HG02970 (cell line): ENCODE measurements at regions not wholly inside any gene's neighbourhood (a gene's known extent, or its start where the extent isn't known, plus 50 kb on each side); places are given as distances from the start of the nearest gene placed in this dataset.
"Not testable (repeated sequence)": the region's sequence is repeated elsewhere in the genome, so short reads cannot be mapped to it uniquely, and the experiment has no call there.

Experiments used
- ATAC-seq: cut with Tn5 transposase; IDR thresholded peaks from one replicate; pipeline ENCODE4 v1.9.1; 2021; ENCODE audit warnings: mild to moderate bottlenecking, moderate library complexity, moderate number of reproducible peaks; ENCODE audit not compliant: unreplicated experiment, low FRiP score

DNA sequence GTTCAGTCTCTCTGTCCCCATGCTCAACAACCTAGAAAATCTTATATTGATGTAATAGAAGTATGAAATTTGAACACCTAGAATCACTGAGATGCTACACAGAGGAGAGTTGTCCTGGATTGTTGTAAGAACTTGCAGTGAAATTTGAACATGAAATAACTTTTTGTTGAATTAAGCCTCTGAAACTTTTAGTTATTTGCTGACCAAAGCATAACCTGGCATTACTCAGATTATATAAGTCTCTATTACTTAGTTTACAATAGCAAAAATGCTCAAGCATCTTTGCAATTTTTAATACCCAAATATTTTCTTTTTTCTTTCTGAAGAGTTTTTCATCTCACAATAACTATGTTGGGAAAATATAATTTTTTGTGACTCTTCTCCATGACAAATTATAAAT, 630.7 kb upstream of the ACO1 start:
- ATAC-seq: no peak

DNA sequence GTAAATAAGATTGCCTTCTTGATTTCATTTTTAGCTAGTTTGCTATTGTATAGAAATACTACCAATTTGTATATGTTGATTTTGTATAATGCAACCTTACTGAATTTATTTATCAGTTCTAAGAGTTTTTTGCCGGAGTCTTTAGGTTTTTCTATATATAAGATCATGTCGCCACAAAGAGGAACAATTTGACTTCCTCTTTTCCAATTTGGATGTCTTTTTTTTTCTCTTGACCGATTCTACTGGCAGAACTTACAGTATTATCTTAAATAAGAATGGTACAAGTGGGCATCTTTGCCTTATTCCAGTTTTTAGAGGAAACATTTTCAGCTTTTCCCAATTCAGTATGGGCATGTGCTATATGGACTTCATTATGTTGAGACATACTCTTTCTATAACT, 624.7 kb upstream of the ACO1 start:
- no peak for ATAC-seq

- ATAC-seq: not testable (repeated sequence)
Measured at GRCh38 chr9:31774021-31774420, 610.4 kb upstream of the ACO1 start.

GRCh38 chr9:31774571-31774970, 609.9 kb upstream of the ACO1 start:
- no peak for ATAC-seq

- no peak for ATAC-seq
Measured at GRCh38 chr9:31776471-31776870, 608.0 kb upstream of the ACO1 start.

DNA sequence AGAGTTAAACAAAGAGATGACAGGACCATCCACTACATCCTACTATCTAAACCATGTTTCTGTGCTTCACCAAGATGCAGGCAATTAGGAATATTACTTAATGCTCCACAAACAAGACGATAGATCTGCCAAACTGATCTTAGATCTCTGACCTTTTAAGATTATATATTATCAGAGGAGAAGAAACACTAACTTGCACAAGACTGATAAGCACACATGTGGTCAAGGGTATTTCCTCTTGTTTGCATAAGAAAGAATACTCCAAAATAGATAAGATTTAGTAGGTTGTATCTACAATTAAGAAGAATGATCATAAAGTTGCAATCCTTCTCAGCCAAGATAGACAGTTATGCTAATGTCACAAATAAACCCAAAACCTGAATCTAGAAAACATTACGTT, 601.0 kb upstream of the ACO1 start:
- no peak for ATAC-seq

DNA sequence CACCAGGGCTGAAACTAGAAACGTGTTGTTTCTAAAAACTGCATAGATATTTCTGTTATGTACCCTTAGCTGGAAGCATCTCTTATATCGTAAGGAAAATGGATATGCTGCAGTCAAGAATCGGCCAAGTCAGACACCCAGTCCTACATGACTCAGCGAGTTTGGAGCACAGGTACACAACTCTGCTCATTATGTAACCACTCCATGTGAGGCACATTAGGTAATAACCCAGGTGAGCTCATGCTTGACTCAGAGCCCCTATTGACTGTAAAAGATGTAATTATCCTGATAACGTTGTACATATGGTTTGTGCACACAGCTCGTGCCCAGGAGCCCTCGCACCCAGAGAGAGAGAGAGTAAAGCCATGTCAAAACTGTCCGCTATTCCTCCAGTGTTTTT, 593.7 kb upstream of the ACO1 start:
- ATAC-seq: no peak

DNA sequence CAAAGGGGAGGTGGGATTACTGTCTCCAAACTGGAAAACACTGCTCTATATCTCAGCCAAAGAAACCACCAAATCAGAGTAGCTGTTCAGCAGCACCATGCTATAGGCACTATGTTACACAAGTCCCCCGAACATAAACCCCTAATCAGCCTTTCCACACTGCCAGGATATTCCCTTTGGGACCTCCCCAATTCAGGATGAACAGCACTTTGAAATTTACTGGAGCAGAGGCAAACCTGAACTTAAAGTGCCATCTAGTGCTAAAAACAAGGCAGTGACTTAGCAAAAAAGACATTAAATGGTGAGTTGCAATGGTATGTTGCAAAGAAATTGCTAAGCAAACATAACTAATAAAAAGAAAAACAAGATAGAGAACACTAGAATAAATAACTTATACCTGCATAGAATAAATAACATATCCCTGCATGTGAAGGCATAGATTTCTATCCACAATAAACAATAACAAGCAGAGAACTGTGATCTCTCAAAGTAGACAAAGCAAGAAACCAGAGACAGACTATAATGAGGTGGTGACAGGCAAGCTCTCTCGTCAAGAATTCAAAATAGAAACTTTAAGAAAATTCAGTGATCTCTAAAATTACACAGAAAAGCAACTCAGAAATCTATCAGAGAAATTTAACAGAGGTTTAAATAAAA, 584.4 kb upstream of the ACO1 start:
- no peak for ATAC-seq

DNA sequence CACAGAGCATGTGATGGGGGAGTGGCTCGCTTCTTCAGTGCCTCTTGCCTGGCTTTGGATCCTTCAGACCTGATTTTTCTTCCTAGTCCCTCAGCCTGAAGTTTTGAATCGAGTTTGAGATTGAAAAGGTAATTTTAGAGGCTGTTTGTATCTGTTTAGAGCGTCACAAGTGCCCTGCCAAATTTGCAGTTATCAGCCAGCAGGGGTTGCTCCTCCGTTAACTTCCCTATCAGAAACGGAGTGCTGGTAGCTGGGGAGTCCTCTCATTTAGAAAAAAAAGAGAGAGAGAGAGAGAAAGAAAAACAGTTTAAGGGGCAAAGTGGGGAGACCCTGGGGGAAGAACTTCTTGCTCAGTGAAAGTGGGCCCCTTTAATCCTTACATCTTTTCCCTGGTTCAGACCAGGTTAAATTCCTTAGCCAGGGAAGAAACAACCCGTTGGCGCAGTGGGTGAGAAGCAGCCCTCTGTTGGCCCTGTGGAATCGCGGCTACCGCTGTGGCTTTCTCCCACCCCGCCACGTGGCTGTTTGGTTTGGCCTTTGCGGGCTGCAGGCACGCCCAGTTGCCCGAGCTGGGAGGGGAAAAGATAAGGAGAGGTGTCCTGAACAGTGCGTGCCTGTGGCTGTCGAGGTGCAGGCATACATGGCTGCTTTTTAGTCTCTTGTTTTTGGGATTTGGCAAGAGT, 576.7 kb upstream of the ACO1 start:
- ATAC-seq: no peak

- no peak for ATAC-seq
Measured at GRCh38 chr9:31808766-31809165, 575.7 kb upstream of the ACO1 start.

- no peak for ATAC-seq
Measured at GRCh38 chr9:31820426-31820825, 564.0 kb upstream of the ACO1 start.

DNA sequence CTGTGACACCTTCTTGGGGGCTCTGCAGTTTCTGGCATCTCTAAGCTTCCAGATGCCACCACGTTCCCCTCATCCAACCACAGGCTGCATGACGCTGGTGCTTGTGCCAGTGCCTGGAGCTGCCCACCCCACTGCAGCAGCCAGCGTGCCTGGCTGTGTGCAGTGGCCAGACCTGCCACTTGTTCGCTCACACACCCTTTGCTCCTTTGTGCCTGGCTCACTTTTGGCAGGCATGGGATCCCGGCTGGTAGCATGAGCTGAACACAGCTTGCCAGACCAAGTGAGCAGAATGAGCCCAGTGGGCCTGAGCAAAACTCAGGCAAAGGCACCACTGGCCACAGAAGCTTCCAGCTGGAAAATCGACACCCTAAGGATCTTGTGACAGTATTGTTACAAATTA, 562.9 kb upstream of the ACO1 start:
- ATAC-seq: no peak

DNA sequence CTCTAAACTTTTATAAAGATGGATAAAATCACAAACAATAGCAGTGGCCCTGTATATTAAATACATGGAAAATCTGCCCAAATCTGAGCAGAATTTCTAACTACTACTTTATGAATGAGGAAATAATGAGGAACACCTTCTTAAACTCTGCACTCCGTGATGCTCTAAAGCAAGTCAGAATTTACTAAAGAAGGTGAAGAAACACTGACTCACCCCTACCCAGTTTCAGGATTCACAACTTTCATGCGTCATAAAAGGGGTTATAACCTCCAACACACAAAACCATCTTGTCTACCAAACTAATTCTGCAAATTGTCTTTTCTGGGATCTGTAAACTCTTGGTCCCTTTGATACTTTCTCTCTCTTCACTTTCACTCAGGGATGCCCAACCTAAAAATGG, 561.1 kb upstream of the ACO1 start:
- no peak for ATAC-seq

DNA sequence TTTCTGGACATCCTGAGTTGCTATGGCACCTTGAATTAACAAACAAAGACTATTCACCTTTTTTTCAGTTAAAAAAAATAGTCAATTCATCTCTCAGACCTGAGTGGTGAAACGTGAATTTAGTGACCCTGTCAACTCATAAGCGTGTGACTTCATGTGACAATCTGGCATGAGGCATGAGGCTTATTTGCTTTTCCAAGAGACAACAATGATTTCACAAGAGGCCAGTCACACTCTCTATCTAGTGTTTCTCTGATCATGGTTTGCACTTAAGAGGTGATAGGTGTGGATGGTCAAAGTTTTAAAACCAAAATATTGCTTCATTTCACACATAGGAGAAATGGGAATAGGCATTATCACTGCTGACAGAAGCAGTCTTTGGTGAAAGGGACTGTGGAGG, 559.6 kb upstream of the ACO1 start:
- ATAC-seq: no peak

DNA sequence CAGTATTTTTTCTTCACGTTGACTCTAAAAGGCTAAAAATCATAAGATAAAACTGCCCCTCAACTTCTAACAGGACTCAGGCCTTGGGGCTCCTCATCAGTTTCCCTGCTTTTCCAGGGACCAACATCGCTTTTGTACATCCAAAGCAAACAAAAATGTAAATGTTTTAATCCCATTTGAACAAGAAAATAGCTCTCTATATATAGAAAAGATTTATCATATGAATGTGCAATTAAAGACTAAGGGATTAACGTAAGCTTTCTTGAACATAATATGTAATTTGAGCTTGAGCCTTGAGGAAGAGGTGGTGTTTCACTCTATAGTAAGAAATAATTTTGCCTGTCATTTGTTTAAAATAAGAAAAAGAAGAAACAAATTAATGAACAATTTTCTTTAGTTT, 547.2 kb upstream of the ACO1 start:
- no peak for ATAC-seq

- ATAC-seq: no peak
Measured at GRCh38 chr9:31839273-31839672, 545.2 kb upstream of the ACO1 start.

GRCh38 chr9:31840702-31841101, 543.7 kb upstream of the ACO1 start:
- no peak for ATAC-seq

DNA sequence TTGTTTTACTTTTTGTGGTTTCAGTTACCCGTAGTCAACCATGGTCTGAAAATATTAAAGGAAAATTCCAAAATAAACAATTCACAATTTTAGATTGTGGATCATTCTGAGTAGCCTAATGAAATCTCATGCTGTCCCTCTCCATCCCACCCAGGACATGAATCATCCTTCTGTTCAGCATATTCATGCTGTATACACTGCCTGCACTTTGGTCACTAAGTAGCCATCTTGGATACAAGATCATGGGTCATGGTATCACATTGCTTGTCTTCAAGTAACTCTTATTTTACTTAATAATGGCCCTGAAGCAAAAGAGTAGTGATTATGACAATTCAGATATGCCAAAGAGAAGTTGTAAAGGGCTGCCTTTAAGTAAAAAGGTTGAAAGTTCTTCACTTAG, 536.5 kb upstream of the ACO1 start:
- no peak for ATAC-seq

- ATAC-seq: no peak
Measured at GRCh38 chr9:31848505-31849285, 535.7 kb upstream of the ACO1 start.

DNA sequence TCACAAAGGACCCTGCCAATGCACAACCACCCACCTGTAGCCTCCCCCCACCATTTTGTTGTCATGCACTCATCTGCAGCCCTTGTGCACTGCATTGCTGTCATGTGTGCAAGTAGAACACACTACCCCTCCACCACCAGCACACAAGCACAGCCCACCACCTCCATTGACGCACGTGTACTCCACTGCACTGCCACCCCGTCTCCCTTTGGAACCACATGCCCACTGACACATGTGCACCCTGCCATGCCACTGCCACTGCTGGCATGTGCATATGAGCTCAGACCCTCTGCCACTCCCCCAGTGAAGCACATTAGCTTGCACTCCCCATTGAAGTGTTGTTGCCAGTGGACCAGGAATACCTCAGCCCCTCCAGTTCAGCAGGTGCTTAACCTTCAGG, 530.3 kb upstream of the ACO1 start:
- ATAC-seq: no peak

- ATAC-seq: no peak
Measured at GRCh38 chr9:31868830-31869229, 515.6 kb upstream of the ACO1 start.

DNA sequence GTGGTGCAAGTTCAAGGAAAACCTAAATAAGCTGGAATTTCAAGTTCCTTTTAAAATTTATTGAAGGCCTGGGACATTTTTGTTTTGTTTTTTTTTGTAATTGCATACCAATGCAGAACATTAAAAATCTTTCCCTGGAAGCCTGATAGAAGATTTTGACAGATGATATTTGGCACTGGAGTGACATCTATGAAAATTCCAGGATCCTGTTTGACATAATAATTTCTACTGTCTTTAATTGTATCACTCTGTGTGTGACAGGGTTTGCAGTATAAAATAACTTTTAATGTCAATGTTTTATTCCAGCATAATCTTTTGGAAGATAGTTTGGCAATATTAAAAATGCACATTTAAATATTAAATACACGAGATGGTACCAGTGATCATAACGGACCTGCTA, 514.2 kb upstream of the ACO1 start:
- ATAC-seq: no peak
